ENCODE measurements at regions not wholly inside any gene's neighbourhood (a gene's known extent, or its start where the extent isn't known, plus 50 kb on each side); places are given as distances from the start of the nearest gene placed in this dataset.

- no TSS peak for BruUV-seq (replicated peaks)
- intact Hi-C loops (cut with micrococcal nuclease; ENCODE audit: unreplicated experiment), result no loop called here
- Histone ChIP-seq H3K27me3 (replicated peaks; ENCODE audit: insufficient read depth, low read depth, low read length, poor library complexity) (no peaks in the 10 kb centered on the region), H3K4me1 (ENCODE audit: insufficient read depth, low read length, poor library complexity, severe bottlenecking) (no peaks in the 10 kb centered on the region), H3K9me3 (ENCODE audit: low read depth, low read length, poor library complexity, severe bottlenecking) (no peaks in the 10 kb centered on the region), H3K36me3 (ENCODE audit: insufficient read depth, low read length, poor library complexity, severe bottlenecking) (no peaks in the 10 kb centered on the region), H3K4me3 (ENCODE audit: low read depth, low read length, poor library complexity, severe bottlenecking) (no peak overlapping the region), H3K27ac (ENCODE audit: low read depth, low read length, poor library complexity, severe bottlenecking) (no peak overlapping the region)
- ChIA-PET POLR2A (ENCODE audit: low non-redundant PET) (no interaction called here), CTCF (no interaction called here)
- no peak for DNase-seq (ENCODE audit: low spot score)
- TF ChIP-seq EZH2 (IDR thresholded peaks at IDR 0.05; ENCODE audit: borderline replicate concordance, low read depth, low read length, poor library complexity, severe bottlenecking) (no peak), CTCF (conservative IDR thresholded peaks at IDR 0.05; ENCODE audit: low read depth, low read length) (no peak)
Observed at GRCh38 chr5:115392611-115393010, 96.2 kb upstream of the CCDC112 start.

- CTCF ChIA-PET, result no interaction called here
- intact Hi-C loops (cut with micrococcal nuclease; ENCODE audit: unreplicated experiment), result no loop called here
- Histone ChIP-seq H3K4me3 (ENCODE audit: low read depth, low read length, poor library complexity, severe bottlenecking) (no peak overlapping the region), H3K27ac (ENCODE audit: low read depth, low read length, poor library complexity, severe bottlenecking) (no peak overlapping the region), H3K4me1 (ENCODE audit: insufficient read depth, low read length, poor library complexity, severe bottlenecking) (no peaks in the 10 kb centered on the region), H3K9me3 (ENCODE audit: low read depth, low read length, poor library complexity, severe bottlenecking) (no peaks in the 10 kb centered on the region), H3K27me3 (replicated peaks; ENCODE audit: insufficient read depth, low read depth, low read length, poor library complexity) (no peaks in the 10 kb centered on the region), H3K36me3 (ENCODE audit: insufficient read depth, low read length, poor library complexity, severe bottlenecking) (no peaks in the 10 kb centered on the region)
- no peak for DNase-seq (ENCODE audit: low spot score)
- BruUV-seq (replicated peaks), result no TSS peak
- POLR2A ChIA-PET (ENCODE audit: low non-redundant PET), result no interaction called here
- TF ChIP-seq CTCF (conservative IDR thresholded peaks at IDR 0.05; ENCODE audit: low read depth, low read length) (no peak), EZH2 (IDR thresholded peaks at IDR 0.05; ENCODE audit: borderline replicate concordance, low read depth, low read length, poor library complexity, severe bottlenecking) (no peak)
Observed at GRCh38 chr5:115391780-115392179, 95.3 kb upstream of the CCDC112 start.

GRCh38 chr5:115389799-115390382, 93.4 kb upstream of the CCDC112 start:
- ChIA-PET CTCF (no interaction called here), POLR2A (ENCODE audit: low non-redundant PET) (no interaction called here)
- no peaks in the 10 kb centered on the region for H3K9me3 ChIP-seq (ENCODE audit: low read depth, low read length, poor library complexity, severe bottlenecking)
- H3K27ac ChIP-seq (ENCODE audit: low read depth, low read length, poor library complexity, severe bottlenecking), result no peak overlapping the region
- no peaks in the 10 kb centered on the region for H3K4me1 ChIP-seq (ENCODE audit: insufficient read depth, low read length, poor library complexity, severe bottlenecking)
- TF ChIP-seq EZH2 (IDR thresholded peaks at IDR 0.05; ENCODE audit: borderline replicate concordance, low read depth, low read length, poor library complexity, severe bottlenecking) (no peak), CTCF (conservative IDR thresholded peaks at IDR 0.05; ENCODE audit: low read depth, low read length) (0 out of 2 replicates have a peak, but pooled peaks have one; percentile 10)
- no peak for DNase-seq (ENCODE audit: low spot score)
- H3K36me3 ChIP-seq (ENCODE audit: insufficient read depth, low read length, poor library complexity, severe bottlenecking), result no peaks in the 10 kb centered on the region
- no peak overlapping the region for H3K4me3 ChIP-seq (ENCODE audit: low read depth, low read length, poor library complexity, severe bottlenecking)
- no TSS peak for BruUV-seq (replicated peaks)
- H3K27me3 ChIP-seq (replicated peaks; ENCODE audit: insufficient read depth, low read depth, low read length, poor library complexity), result no peaks in the 10 kb centered on the region
- intact Hi-C loops (cut with micrococcal nuclease; ENCODE audit: unreplicated experiment), result no loop called here
